Colonic mucosa (tissue), 4 donors: ENCODE measurements at regions not wholly inside any gene's neighbourhood (a gene's known extent, or its start where the extent isn't known, plus 50 kb on each side); places are given as distances from the start of the nearest gene placed in this dataset.

Experiments used
- DNase-seq: peaks from one replicate; pipeline ENCODE4 v3.0.0-alpha.2; 2020
- H3K27ac ChIP-seq: fragments of 200-600 bp; one replicate; pipeline ENCODE4 v1.8.0; 2021
- H3K27me3 ChIP-seq: fragments of 200-600 bp; one replicate; pipeline ENCODE4 v1.8.0; 2021
- H3K36me3 ChIP-seq: fragments of 200-600 bp; one replicate; pipeline ENCODE4 v1.8.0; 2021
- H3K4me1 ChIP-seq: fragments of 200-600 bp; one replicate; pipeline ENCODE4 v1.8.0; 2021; ENCODE audit warnings: mild to moderate bottlenecking
- H3K4me3 ChIP-seq: fragments of 200-600 bp; one replicate; pipeline ENCODE4 v1.8.0; 2021
- H3K9ac ChIP-seq, 2 donors: one replicate each; pipeline ENCODE4 v1.7.0; 2013; ENCODE audit warnings: control low read depth in 2 of 2, low read depth in 2 of 2, low read length in 2 of 2
- H3K9me3 ChIP-seq: fragments of 200-600 bp; one replicate; pipeline ENCODE4 v1.8.0; 2021
- CTCF ChIP-seq: fragments of 200-600 bp; IDR thresholded peaks from one replicate; pipeline ENCODE4 v1.8.0; 2022; ENCODE audit warnings: antibody characterized with exemption, mild to moderate bottlenecking
- intact Hi-C: fragments of 100-400 bp; cut with DNase I; formaldehyde crosslinking; loops from one replicate; pipeline ENCODE4 v1.14.1; 2022
- donor health status: healthy.
- donor health status: DM: no; HTN: no; CAD: no.
- donor health status: DM: no; HTN: no; CAD: no.

- no peak overlapping the region for H3K27ac ChIP-seq
- H3K36me3 ChIP-seq = no peaks in the 10 kb centered on the region
- no peak overlapping the region for H3K9ac ChIP-seq
- no peaks in the 10 kb centered on the region for H3K4me1 ChIP-seq
- H3K9me3 ChIP-seq = no peaks in the 10 kb centered on the region
- TF ChIP-seq CTCF = no peak
- intact Hi-C loops = no loop called here
- no peaks in the 10 kb centered on the region for H3K27me3 ChIP-seq
- H3K4me3 ChIP-seq = no peak overlapping the region
- no peak for DNase-seq
Observed at GRCh38 chr13:97640268-97640667, 206.3 kb downstream of the RAP2A start.

DNA sequence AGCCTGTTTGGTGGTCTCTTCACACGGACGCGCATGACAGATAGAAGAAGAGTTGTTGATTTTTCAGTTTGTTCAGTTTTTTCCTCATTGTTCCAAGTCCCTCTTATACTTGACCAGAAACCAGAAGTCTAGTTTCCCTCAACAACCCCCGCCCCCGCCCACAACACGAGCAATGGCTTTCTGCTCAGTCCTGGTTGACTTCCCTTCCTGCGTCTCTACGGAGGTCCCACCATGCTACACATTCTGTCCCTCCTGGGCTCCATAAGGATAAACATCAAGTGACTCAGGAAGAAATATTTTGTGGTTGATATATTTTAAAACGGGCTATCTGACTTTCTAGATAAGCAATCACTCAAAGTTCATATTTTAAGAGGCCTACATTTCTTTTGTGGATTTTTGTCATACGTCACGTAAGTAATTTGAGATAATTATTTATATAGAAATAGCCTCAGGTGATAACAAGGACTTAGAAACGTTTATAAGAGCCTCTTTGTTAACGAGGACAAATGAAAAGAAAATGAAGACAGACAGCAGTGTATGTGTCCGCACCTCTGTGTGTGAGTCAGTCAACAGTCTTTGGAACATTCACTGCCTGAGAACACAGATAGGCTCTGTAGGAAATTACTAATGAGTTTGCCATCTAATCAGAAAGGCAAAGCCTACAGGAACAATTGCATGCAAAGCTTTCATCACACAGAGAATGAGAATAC lies 214.4 kb downstream of the RAP2A start:
- no peak for TF ChIP-seq CTCF
- no peaks in the 10 kb centered on the region for H3K27me3 ChIP-seq
- H3K4me3 ChIP-seq = no peak overlapping the region
- H3K4me1 ChIP-seq = no peaks in the 10 kb centered on the region
- H3K9ac ChIP-seq = no peak overlapping the region
- no peak overlapping the region for H3K27ac ChIP-seq
- no peak for DNase-seq
- H3K9me3 ChIP-seq = no peaks in the 10 kb centered on the region
- intact Hi-C loops = no loop called here
- H3K36me3 ChIP-seq = no peaks in the 10 kb centered on the region

DNA sequence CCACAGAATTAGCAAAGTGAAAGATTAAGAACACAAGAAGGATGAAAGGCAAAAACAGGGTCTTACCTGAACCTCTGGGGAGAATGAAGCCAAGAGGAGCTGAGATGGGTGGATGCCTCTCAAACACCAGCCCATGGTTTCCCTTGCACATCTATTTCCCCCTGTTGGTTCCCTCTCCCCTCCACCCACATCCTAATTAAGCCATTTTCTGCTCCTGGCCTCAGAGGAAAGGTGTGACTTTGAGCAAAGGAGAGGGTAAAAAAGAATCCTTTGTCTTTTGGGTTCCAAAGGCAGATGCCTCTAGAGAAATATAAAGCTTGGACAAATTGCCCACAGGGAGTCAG lies 214.9 kb downstream of the RAP2A start:
- Histone ChIP-seq H3K36me3 (no peaks in the 10 kb centered on the region), H3K4me3 (no peak overlapping the region), H3K9me3 (no peaks in the 10 kb centered on the region), H3K4me1 (no peaks in the 10 kb centered on the region), H3K27me3 (no peaks in the 10 kb centered on the region), H3K27ac (no peak overlapping the region), H3K9ac (no peak overlapping the region)
- intact Hi-C loops = no loop called here
- no peak for DNase-seq
- TF ChIP-seq CTCF = no peak

- DNase-seq = no peak
- Histone ChIP-seq H3K27me3 (no peaks in the 10 kb centered on the region), H3K9ac (no peak overlapping the region), H3K27ac (no peak overlapping the region), H3K36me3 (no peaks in the 10 kb centered on the region), H3K9me3 (no peaks in the 10 kb centered on the region), H3K4me3 (no peak overlapping the region), H3K4me1 (no peaks in the 10 kb centered on the region)
- intact Hi-C loops = no loop called here
- TF ChIP-seq CTCF = no peak
Observed at GRCh38 chr13:97653443-97654140, 219.6 kb downstream of the RAP2A start.

DNA sequence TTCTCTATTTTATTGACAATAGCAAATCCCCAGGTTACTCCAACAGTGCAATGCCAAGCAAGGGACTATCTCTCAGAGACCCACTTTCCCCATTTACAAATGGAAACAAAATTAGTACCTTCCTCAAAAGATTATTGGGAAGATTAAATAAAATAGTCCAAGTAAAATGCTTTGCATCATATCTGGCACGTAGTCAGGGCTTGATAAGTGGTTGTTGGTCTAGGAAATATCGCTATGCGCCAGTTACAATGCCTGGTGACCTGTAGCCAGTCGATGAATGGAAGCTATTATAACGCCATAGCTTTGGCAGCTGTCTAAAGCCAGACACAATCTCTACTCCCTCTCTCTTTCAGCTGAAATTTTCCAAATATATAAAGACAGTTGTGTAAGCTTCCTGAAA lies 220.3 kb downstream of the RAP2A start:
- intact Hi-C loops = no loop called here

More for the DNA sequence above, 220.3 kb downstream of the RAP2A start:
- Histone ChIP-seq H3K27ac (no peak overlapping the region), H3K4me3 (no peak overlapping the region), H3K36me3 (no peaks in the 10 kb centered on the region), H3K4me1 (no peaks in the 10 kb centered on the region), H3K9ac (no peak overlapping the region), H3K9me3 (no peaks in the 10 kb centered on the region), H3K27me3 (no peaks in the 10 kb centered on the region)
- no peak for DNase-seq
- no peak for TF ChIP-seq CTCF
